ENCODE measurements at regions not wholly inside any gene's neighbourhood (a gene's known extent, or its start where the extent isn't known, plus 50 kb on each side); places are given as distances from the start of the nearest gene placed in this dataset.

- TF ChIP-seq, protein P1, sequence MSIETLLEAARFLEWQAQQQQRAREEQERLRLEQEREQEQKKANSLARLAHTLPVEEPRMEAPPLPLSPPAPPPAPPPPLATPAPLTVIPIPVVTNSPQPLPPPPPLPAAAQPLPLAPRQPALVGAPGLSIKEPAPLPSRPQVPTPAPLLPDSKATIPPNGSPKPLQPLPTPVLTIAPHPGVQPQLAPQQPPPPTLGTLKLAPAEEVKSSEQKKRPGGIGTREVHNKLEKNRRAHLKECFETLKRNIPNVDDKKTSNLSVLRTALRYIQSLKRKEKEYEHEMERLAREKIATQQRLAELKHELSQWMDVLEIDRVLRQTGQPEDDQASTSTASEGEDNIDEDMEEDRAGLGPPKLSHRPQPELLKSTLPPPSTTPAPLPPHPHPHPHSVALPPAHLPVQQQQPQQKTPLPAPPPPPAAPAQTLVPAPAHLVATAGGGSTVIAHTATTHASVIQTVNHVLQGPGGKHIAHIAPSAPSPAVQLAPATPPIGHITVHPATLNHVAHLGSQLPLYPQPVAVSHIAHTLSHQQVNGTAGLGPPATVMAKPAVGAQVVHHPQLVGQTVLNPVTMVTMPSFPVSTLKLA (conservative IDR thresholded peaks at IDR 0.05): no peak
- no peak for TF ChIP-seq ZNF830 (CRISPR knock-in tag; IDR thresholded peaks at IDR 0.05)
- no peak for TF ChIP-seq ZNF586 (CRISPR knock-in tag; conservative IDR thresholded peaks at IDR 0.05)
- TF ChIP-seq PML (IDR thresholded peaks at IDR 0.05; ENCODE audit: low read length): no peak
- TF ChIP-seq ZNF347 (CRISPR knock-in tag; IDR thresholded peaks at IDR 0.05; ENCODE audit: low read depth): no peak
These were observed 113.0 kb upstream of the COPS8 start (continued) for GRCh38 chr2:236972491-236973342.

DNA sequence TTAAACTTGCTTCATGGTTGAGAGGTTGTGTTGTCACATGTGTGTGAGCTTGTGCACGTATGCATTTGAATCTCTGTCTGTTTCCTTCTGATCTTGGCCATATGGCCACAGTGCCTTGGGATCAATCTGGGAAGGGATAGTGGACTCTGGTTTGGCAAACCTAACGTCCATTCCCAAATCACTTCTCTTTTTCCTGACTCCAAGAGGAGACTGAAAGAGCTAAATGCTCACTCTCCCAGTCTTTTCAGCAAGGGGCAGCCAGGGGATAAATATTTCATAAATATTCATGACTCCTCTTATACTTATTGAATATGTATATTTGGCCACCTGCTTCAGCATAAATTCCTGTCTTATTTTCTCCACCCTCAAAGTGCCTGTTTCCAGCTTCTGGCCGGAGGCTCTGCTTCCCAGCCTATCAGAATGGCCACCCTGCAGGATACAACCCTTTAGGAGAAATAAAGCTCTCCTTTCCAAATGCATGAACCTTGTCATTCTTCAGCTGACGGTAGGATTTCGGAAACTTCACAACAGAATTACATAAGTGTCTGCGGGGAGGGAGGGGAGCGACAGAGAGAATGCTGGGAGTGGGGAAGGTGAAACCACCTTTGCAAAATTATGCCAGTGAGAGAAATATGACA lies 112.2 kb upstream of the COPS8 start:
- H3K27ac ChIP-seq (ENCODE audit: extremely low read depth, low read depth, low read length): no peak overlapping the region
- H3K36me3 ChIP-seq (ENCODE audit: control insufficient read depth, insufficient read depth, low read length): no peaks in the 10 kb centered on the region
- no TSS peak for BruUV-seq (replicated peaks)
- peaks cover 0 to 24% of the 10 kb centered on the region in 2 experiments; a peak in 2 of 5 replicates for H3K27me3 ChIP-seq (ENCODE audit: control insufficient read depth in 2 of 2, insufficient read depth in 2 of 2, low read length in 2 of 2)
- H3K4me1 ChIP-seq (replicated peaks in 1 of 2; ENCODE audit: control insufficient read depth in 2 of 2, insufficient read depth in 2 of 2, low read length in 2 of 2): no peaks in the 10 kb centered on the region
- H3K9me1 ChIP-seq (ENCODE audit: control insufficient read depth, insufficient read depth, low read length): no peaks in the 10 kb centered on the region
- in situ Hi-C loops (cut with MboI) (no loop called here), intact Hi-C loops (cut with micrococcal nuclease) (no loop called here)
- ChIA-PET CTCF (ENCODE audit: low intra/inter-chr PET ratio) (no interaction called here), POLR2A (interaction anchor here (1.1 kb wide), 1 partner anchor 16 kb away, joined by 3 read pairs; no protein-coding TSS in a partner anchor)
- FAIRE-seq (no peak), ATAC-seq (no peak), DNase-seq (ENCODE audit: extremely low read depth in 1 of 4, low spot score in 3 of 4) (no peak)
- H3K4me2 ChIP-seq (ENCODE audit: insufficient read depth, low read length): no peak overlapping the region
- H3K4me3 ChIP-seq: no peak overlapping the region
- H2AFZ ChIP-seq (ENCODE audit: low read depth, low read length): no peak overlapping the region
- no peaks in the 10 kb centered on the region for H3K79me2 ChIP-seq (ENCODE audit: control insufficient read depth, insufficient read depth, low read length)
- H3K9me3 ChIP-seq (replicated peaks; ENCODE audit: control insufficient read depth, insufficient read depth, low read depth, low read length): no peaks in the 10 kb centered on the region
- no peak overlapping the region for H3K9ac ChIP-seq (ENCODE audit: insufficient read depth in 1 of 2, low read depth in 2 of 2, low read length in 2 of 2)
- 0% methylated on average over 4 of the region's 7 CpGs for WGBS (ENCODE audit: insufficient coverage, low coverage, missing lambda C conversion rate)
- no peaks in the 10 kb centered on the region for H4K20me1 ChIP-seq (replicated peaks; ENCODE audit: control insufficient read depth, insufficient read depth, low read length)
- no peak for TF ChIP-seq HDAC2 (IDR thresholded peaks at IDR 0.05)
- TF ChIP-seq, protein P2, sequence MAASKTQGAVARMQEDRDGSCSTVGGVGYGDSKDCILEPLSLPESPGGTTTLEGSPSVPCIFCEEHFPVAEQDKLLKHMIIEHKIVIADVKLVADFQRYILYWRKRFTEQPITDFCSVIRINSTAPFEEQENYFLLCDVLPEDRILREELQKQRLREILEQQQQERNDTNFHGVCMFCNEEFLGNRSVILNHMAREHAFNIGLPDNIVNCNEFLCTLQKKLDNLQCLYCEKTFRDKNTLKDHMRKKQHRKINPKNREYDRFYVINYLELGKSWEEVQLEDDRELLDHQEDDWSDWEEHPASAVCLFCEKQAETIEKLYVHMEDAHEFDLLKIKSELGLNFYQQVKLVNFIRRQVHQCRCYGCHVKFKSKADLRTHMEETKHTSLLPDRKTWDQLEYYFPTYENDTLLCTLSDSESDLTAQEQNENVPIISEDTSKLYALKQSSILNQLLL (CRISPR knock-in tag; IDR thresholded peaks at IDR 0.05; ENCODE audit: borderline replicate concordance): no peak
- TF ChIP-seq NKRF (IDR thresholded peaks at IDR 0.05; ENCODE audit: borderline replicate concordance): no peak
- TF ChIP-seq ZNF232 (CRISPR knock-in tag; IDR thresholded peaks at IDR 0.05): no peak
- TF ChIP-seq ZBTB8A (IDR thresholded peaks at IDR 0.05; ENCODE audit: partially characterized antibody): no peak
- no peak for TF ChIP-seq SP1 (CRISPR knock-in tag; IDR thresholded peaks at IDR 0.05)
- no peak for TF ChIP-seq SMAD4 (CRISPR knock-in tag; conservative IDR thresholded peaks at IDR 0.05)
- TF ChIP-seq HOMEZ (CRISPR knock-in tag; IDR thresholded peaks at IDR 0.05): no peak

Measured in K562 (cell line).